Choroid plexus epithelial cell (primary cell): ENCODE measurements at regions not wholly inside any gene's neighbourhood (a gene's known extent, or its start where the extent isn't known, plus 50 kb on each side); places are given as distances from the start of the nearest gene placed in this dataset.

Source experiments
- DNase-seq: peaks from one replicate; pipeline ENCODE4 v3.0.0-alpha.2; 2010; ENCODE audit warnings: low read depth
- H3K4me3 ChIP-seq: 2 replicates; pipeline ENCODE4 v1.5.1; 2011; ENCODE audit warnings: low read depth, mild to moderate bottlenecking, control low read depth, low read length, moderate library complexity
- CTCF ChIP-seq: conservative IDR thresholded peaks from 2 replicates; pipeline ENCODE4 v1.5.1; 2011; ENCODE audit warnings: low read depth, mild to moderate bottlenecking, control low read depth, inconsistent platforms, low read length, moderate library complexity

- no peak for DNase-seq
- TF ChIP-seq CTCF: no peak
These were observed 219.4 kb upstream of the NRXN1 start for GRCh38 chr2:51251356-51251755.

GRCh38 chr2:51247252-51247805 lies 215.4 kb upstream of the NRXN1 start:
- TF ChIP-seq CTCF: no peak
- H3K4me3 ChIP-seq: no peak overlapping the region
- DNase-seq: no peak

More at GRCh38 chr2:51251356-51251755, 219.4 kb upstream of the NRXN1 start:
- no peak overlapping the region for H3K4me3 ChIP-seq

DNA sequence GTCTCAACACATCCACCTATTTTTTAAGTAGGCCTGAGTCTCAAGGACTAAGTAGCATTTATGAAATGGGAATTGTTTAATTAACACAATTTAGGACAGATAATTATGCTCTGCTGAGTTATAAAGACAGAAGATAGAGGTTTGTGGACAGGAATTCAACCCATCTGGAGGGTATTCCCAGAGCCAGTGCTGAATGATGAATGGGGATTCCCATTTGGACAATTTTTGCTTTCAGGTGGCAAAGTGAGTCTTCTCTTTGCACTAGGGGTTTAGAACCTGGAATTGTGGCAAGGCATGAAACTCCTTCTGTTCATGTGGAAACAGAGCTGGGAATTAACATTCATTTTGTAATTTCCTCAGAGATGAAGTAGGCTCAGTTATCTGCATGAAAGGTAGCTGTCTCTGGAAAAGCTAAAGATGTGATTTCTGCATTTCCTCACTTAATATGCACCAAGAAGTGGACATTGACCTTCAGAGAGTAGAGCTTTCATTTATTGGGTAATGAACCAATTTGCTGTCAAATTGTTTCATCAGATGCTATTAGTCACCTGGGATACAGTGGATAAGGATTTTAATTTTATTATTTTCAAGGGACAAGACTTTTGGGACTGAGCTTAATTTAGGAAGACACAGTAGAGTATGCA lies 212.1 kb upstream of the NRXN1 start:
- no peak overlapping the region for H3K4me3 ChIP-seq
- no peak for DNase-seq
- no peak for TF ChIP-seq CTCF

DNA sequence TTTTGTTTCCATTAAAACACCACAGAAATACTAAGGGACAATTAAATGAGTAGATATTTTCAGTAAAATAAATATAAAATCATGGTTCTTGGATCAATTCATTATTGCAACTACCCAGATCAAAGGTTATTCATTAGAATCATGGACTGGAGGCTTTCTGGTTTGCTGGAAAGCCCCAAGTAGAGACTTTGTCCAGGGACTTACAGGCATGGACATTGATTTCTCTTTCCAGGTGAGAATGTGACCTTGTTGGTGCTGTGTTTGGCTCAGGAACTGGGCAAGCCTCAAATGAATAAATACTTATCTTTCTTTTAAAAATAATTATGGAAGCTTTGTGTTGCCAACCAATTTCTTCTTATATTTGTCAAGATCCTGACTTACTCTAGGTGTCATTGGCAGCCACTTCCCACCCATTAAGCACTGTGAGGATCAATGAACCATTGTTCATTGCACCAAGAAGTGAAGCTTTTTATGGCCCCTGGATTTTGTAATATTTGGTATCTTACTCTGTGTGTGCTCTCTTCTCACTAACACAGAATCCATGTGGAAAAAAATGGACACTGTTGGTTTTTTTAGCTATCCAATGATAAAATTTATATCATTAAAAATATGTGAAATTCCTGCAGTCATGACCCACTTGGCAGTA lies 205.8 kb upstream of the NRXN1 start:
- TF ChIP-seq CTCF: no peak
- H3K4me3 ChIP-seq: no peak overlapping the region
- no peak for DNase-seq

DNA sequence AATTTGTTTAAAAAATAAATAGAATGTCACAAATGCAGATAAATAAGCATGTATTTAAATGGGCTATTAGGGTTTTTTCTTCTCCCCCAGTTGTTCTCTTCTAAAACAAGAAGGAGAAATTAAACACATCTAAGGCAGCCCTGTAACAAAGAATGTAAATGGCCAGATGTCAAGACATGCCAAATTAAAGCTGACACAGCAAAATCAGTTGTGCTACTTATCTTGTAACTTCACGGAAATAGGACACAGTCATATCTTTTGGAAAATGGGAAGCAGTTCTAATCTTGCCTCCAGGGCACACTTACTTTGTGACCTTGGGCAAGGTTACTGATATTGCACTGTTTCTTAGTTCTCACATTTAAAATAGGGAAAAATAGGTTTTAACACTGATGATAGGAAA lies 200.1 kb upstream of the NRXN1 start:
- DNase-seq: no peak
- H3K4me3 ChIP-seq: no peak overlapping the region
- no peak for TF ChIP-seq CTCF

GRCh38 chr2:51231071-51231470 lies 199.1 kb upstream of the NRXN1 start:
- H3K4me3 ChIP-seq: no peak overlapping the region
- TF ChIP-seq CTCF: no peak
- DNase-seq: no peak

DNA sequence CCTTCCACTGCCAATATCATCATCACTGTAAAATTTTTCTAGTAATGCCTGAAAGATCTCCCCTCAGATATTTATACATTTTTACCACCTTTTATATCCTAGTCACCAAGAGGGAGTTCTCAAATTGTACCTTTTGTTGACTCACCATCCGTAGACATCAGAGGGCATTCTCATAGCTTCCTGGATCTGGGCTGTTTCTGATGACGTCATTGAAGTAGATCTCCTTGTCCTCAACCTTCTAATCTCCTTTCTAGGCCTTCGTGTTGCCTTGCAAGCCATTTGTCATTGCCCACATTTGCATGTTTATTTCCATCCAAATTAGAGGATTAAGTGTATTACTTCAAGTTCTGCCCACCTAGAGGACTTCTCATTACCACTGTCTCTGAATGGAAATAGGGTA lies 193.4 kb upstream of the NRXN1 start:
- no peak for DNase-seq
- no peak overlapping the region for H3K4me3 ChIP-seq
- TF ChIP-seq CTCF: no peak
